ENCODE measurements at regions not wholly inside any gene's neighbourhood (a gene's known extent, or its start where the extent isn't known, plus 50 kb on each side); places are given as distances from the start of the nearest gene placed in this dataset.

DNA sequence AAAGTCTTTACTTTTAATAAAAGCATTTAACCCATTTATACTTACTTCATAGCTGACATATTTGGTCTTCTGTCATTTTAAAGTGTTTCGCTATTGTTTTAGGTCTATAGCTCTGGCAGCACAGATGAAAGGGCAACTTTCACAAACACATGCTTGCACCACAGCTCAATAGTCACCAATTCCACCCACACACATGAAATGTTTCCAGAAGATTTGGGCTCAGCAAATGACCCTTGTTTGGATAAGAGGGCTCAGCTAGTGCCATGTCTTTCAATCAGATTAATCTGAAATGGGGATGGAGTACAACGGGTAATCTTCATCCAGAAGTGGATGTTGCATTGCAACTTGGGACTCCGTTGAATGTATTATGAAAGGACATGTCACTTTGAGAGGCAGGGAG, 176.0 kb downstream of the FGF18 start:
- Histone ChIP-seq H2BK20ac (ENCODE audit: low read length) (no peak overlapping the region), H4K8ac (ENCODE audit: extremely low read depth, insufficient read depth, low read length) (no peak overlapping the region), H3K4me1 (replicated peaks in 1 of 4; ENCODE audit: control insufficient read depth in 3 of 4, insufficient read depth in 4 of 4, low read length in 3 of 4) (peaks cover 0 to 6% (median 0%) of the 10 kb centered on the region in 4 experiments; a peak in 1 of 7 replicates), H2BK15ac (ENCODE audit: low read length) (no peak overlapping the region), H3K56ac (replicated peaks; ENCODE audit: insufficient read length, low read depth, low read length) (no peak overlapping the region), H2AFZ (ENCODE audit: low read length) (no peak overlapping the region), H3K79me2 (ENCODE audit: control insufficient read depth in 1 of 2, insufficient read depth in 2 of 2, low read length in 2 of 2) (no peaks in the 10 kb centered on the region), H3K9ac (replicated peaks in 1 of 4; ENCODE audit: extremely low read depth in 1 of 4, low read depth in 3 of 4, low read length in 3 of 4) (no peak overlapping the region), H4K5ac (ENCODE audit: insufficient read length, low read depth, low read length) (no peak overlapping the region), H3K36me3 (ENCODE audit: control insufficient read depth in 2 of 4, insufficient read depth in 4 of 4, low read length in 3 of 4) (no peaks in the 10 kb centered on the region), H3K79me1 (ENCODE audit: low read depth, low read length) (no peaks in the 10 kb centered on the region), H3K18ac (ENCODE audit: extremely low read depth, low read length) (no peak overlapping the region), H4K20me1 (replicated peaks in 1 of 2; ENCODE audit: control insufficient read depth in 1 of 2, insufficient read depth in 2 of 2, low read length in 2 of 2) (peaks cover 0 to 2% of the 10 kb centered on the region in 2 experiments), H3K23ac (ENCODE audit: insufficient read length) (no peak overlapping the region), H2AK5ac (ENCODE audit: low read depth, low read length) (no peak overlapping the region), H3K27ac (ENCODE audit: low read depth, low read length) (no peak overlapping the region), H3K14ac (ENCODE audit: insufficient read length) (no peak overlapping the region), H3K4ac (replicated peaks; ENCODE audit: insufficient read length, low read depth, low read length) (no peak overlapping the region), H2BK12ac (ENCODE audit: low read depth, low read length) (no peak overlapping the region), H4K91ac (replicated peaks; ENCODE audit: insufficient read length, low read length) (no peak overlapping the region), H2BK5ac (ENCODE audit: low read depth, low read length) (no peak overlapping the region), H3K4me2 (ENCODE audit: insufficient read depth in 1 of 2, low read depth in 2 of 2, low read length in 2 of 2) (no peak overlapping the region), H3K4me3 (ENCODE audit: extremely low read depth in 1 of 4, insufficient read depth in 2 of 4, low read depth in 3 of 4, low read length in 4 of 4) (no peak overlapping the region), H3K9me3 (ENCODE audit: insufficient read depth in 2 of 2, low read depth in 1 of 2, low read length in 1 of 2) (no peaks in the 10 kb centered on the region), H3K27me3 (replicated peaks in 1 of 4; ENCODE audit: control insufficient read depth in 3 of 4, extremely low read depth in 1 of 4, insufficient read depth in 3 of 4, low read length in 3 of 4) (no peaks in the 10 kb centered on the region), H2BK120ac (replicated peaks; ENCODE audit: low read depth, low read length) (no peak overlapping the region), H3K23me2 (ENCODE audit: low read depth, low read length) (peaks cover 6% of the 10 kb centered on the region; the same call in 1 of the 2 replicates)
- no peak for FAIRE-seq
- POLR2A ChIA-PET (ENCODE audit: partially characterized antibody): interaction anchor here (0.8 to 1.9 kb wide), 2 partner anchors 33 to 177 kb away, joined by 3 to 4 read pairs; partner anchors contain the start of gene FGF18
- WGBS, 2 experiments (ENCODE audit: extremely low coverage in 1 of 2, insufficient coverage in 1 of 2, insufficient read length in 1 of 2, insufficient replicate concordance in 2 of 2, low coverage in 1 of 2, low lambda C conversion rate in 2 of 2, missing lambda C conversion rate in 1 of 2): 93% methylated on average over 3 of the region's 3 CpGs; no CpG with 5 or more reads in 1 of the 2 experiments
- DNase-seq (ENCODE audit: low read depth in 1 of 2, low spot score in 2 of 2): no peak
- CTCF ChIA-PET (ENCODE audit: partially characterized antibody): interaction anchor here (0.6 to 3.5 kb wide), 8 partner anchors 10 to 250 kb away, joined by 3 to 18 read pairs (median 4); no protein-coding TSS in a partner anchor
- TF ChIP-seq KDM4A (IDR thresholded peaks at IDR 0.05; ENCODE audit: low read depth, low read length, severe bottlenecking) (no peak), SRF (IDR thresholded peaks at IDR 0.05; ENCODE audit: low read depth, low read length) (no peak), CTBP2 (IDR thresholded peaks at IDR 0.05; ENCODE audit: borderline replicate concordance, insufficient read depth, insufficient read length, low read length) (no peak), SP4 (IDR thresholded peaks at IDR 0.05; ENCODE audit: low read length) (no peak)

All from H1 (cell line).